ENCODE measurements at regions not wholly inside any gene's neighbourhood (a gene's known extent, or its start where the extent isn't known, plus 50 kb on each side); places are given as distances from the start of the nearest gene placed in this dataset.

- DNase-seq = no peak
- Histone ChIP-seq H3K27me3 (peaks cover 0 to 4% (median 0%) of the 10 kb centered on the region in 9 donors), H3K4me1 (no peaks in the 10 kb centered on the region), H3K9me3 (peaks cover 0 to 4% (median 0%) of the 10 kb centered on the region in 12 donors), H3K4me3 (no peak overlapping the region), H3K36me3 (no peaks in the 10 kb centered on the region), H3K27ac (no peak overlapping the region)
- no peak for ATAC-seq
- intact Hi-C loops (cut with DNase I) = no loop called here
- TF ChIP-seq POLR2A (IDR thresholded peaks at IDR 0.05) (no peak), CTCF (IDR thresholded peaks at IDR 0.05) (no peak)
Observed at GRCh38 chrX:67872958-67873357, 329.1 kb downstream of the AR start.

GRCh38 chrX:67892401-67892800, 348.6 kb downstream of the AR start:
- Histone ChIP-seq H3K4me3 (no peak overlapping the region), H3K9me3 (peaks cover 0 to 46% (median 0%) of the 10 kb centered on the region in 12 donors), H3K4me1 (no peaks in the 10 kb centered on the region), H3K27ac (no peak overlapping the region), H3K36me3 (no peaks in the 10 kb centered on the region), H3K27me3 (no peaks in the 10 kb centered on the region)
- DNase-seq (no peak), ATAC-seq (no peak)
- TF ChIP-seq CTCF (IDR thresholded peaks at IDR 0.05) = no peak
- TF ChIP-seq POLR2A (IDR thresholded peaks at IDR 0.05) = no peak
- intact Hi-C loops (cut with DNase I) = no loop called here
- WGBS, 4 donors = 62 to 72% (median 68%) methylated on average over 2 of the region's 2 CpGs

GRCh38 chrX:67893931-67894330, 350.1 kb downstream of the AR start:
- H3K4me3 ChIP-seq = no peak overlapping the region
- no peaks in the 10 kb centered on the region for H3K4me1 ChIP-seq
- no peak for ATAC-seq
- 57 to 85% (median 71%) methylated on average over 2 of the region's 2 CpGs for WGBS, 4 donors
- H3K27me3 ChIP-seq = no peaks in the 10 kb centered on the region
- peaks cover 0 to 53% (median 0%) of the 10 kb centered on the region in 12 donors for H3K9me3 ChIP-seq
- H3K36me3 ChIP-seq = no peaks in the 10 kb centered on the region
- H3K27ac ChIP-seq = no peak overlapping the region
- no peak for DNase-seq
- intact Hi-C loops (cut with DNase I) = no loop called here
- TF ChIP-seq POLR2A (IDR thresholded peaks at IDR 0.05) = no peak
- no peak for TF ChIP-seq CTCF (IDR thresholded peaks at IDR 0.05)

GRCh38 chrX:67917421-67918010, 373.7 kb downstream of the AR start:
- WGBS, 4 donors = 70 to 81% (median 75%) methylated on average over 2 of the region's 2 CpGs

More at GRCh38 chrX:67917421-67918010, 373.7 kb downstream of the AR start:
- no peaks in the 10 kb centered on the region for H3K4me1 ChIP-seq
- no peak for ATAC-seq
- no peaks in the 10 kb centered on the region for H3K36me3 ChIP-seq
- H3K9me3 ChIP-seq = no peaks in the 10 kb centered on the region
- intact Hi-C loops (cut with DNase I) = no loop called here
- H3K27ac ChIP-seq = no peak overlapping the region
- no peaks in the 10 kb centered on the region for H3K27me3 ChIP-seq
- TF ChIP-seq POLR2A (IDR thresholded peaks at IDR 0.05) (no peak), CTCF (IDR thresholded peaks at IDR 0.05) (no peak)
- H3K4me3 ChIP-seq = no peak overlapping the region
- DNase-seq = no peak

Measured in heart left ventricle (tissue), 16 donors.